HCT116 (cell line): ENCODE measurements at regions not wholly inside any gene's neighbourhood (a gene's known extent, or its start where the extent isn't known, plus 50 kb on each side); places are given as distances from the start of the nearest gene placed in this dataset.

Source experiments
- ATAC-seq: fragments of 200-7000 bp; cut with Tn5 transposase; 2 replicates; pipeline ENCODE4 v1.9.1; 2020; ENCODE audit warnings: mild to moderate bottlenecking, moderate library complexity
- BruUV-seq: library from RNA; stranded (reverse); fragments of 400-500 nt; replicated peaks from 2 replicates; lab custom pipeline; 2021; lab: Mats Ljungman, UMichigan
- CTCF ChIA-PET: fragments of 300-600 bp; sonication (Branson Sonifier 250); formaldehyde crosslinking; loops from one replicate; lab custom pipeline; 2021; ENCODE audit warnings: antibody characterized with exemption; lab: Charles Lee
- POLR2A ChIA-PET: fragments of 300-600, 350-600 bp; sonication (Branson Sonifier 250); formaldehyde crosslinking; loops from one replicate; lab custom pipeline; 2021; ENCODE audit warnings: antibody characterized with exemption; lab: Charles Lee
- RAD21 ChIA-PET, 2 experiments: fragments of 300-600 bp; sonication (Branson Sonifier 250); formaldehyde crosslinking; loops; one replicate each; lab custom pipeline; 2023; ENCODE audit warnings: low total read pairs in 2 of 2; ENCODE audit not compliant: uncharacterized antibody in 2 of 2, unreplicated experiment in 2 of 2, low non-redundant PET in 1 of 2; lab: Charles Lee
- DNase-seq: peaks from one replicate; pipeline ENCODE4 v3.0.0-alpha.2; 2010; ENCODE audit warnings: low read depth, low spot score
- H2AFZ ChIP-seq: fragments of 200-600 bp; shearing (Covaris generic), sonication (generic); 2 replicates; pipeline ENCODE4 v1.6.1; 2017; ENCODE audit warnings: low read depth, mixed run types, mixed read lengths, antibody characterized with exemption, low read length; ENCODE audit not compliant: poor library complexity, severe bottlenecking
- H3K27ac ChIP-seq: 2 replicates; pipeline ENCODE4 v1.5.1; 2012; ENCODE audit warnings: low read depth, low read length
- H3K27me3 ChIP-seq: fragments of 200-600 bp; sonication (generic); 2 replicates; pipeline ENCODE4 v1.6.1; 2016; ENCODE audit warnings: mixed run types, low read length, mixed read lengths; ENCODE audit not compliant: insufficient read depth
- H3K36me3 ChIP-seq, 2 experiments: fragments of 200-500 bp in 1 of 2; fragments of 200-600 bp in 1 of 2; sonication (Bioruptor generic) in 1 of 2; sonication (generic) in 1 of 2; 2 replicates each; pipeline versions ENCODE4 v1.5.1 to v1.6.1; 2014 to 2016; ENCODE audit warnings: low read length in 2 of 2, inconsistent platforms in 1 of 2, mixed read lengths in 1 of 2, mixed run types in 1 of 2; ENCODE audit not compliant: insufficient read depth in 2 of 2, control insufficient read depth in 1 of 2
- H3K4me1 ChIP-seq, 2 experiments: fragments of 200-600 bp in 1 of 2; sonication (generic) in 1 of 2; 2 replicates each; pipeline versions ENCODE4 v1.5.1 to v1.6.1; 2012 to 2017; ENCODE audit warnings: low read length in 2 of 2, inconsistent platforms in 1 of 2, mild to moderate bottlenecking in 1 of 2, mixed read lengths in 1 of 2, mixed run types in 1 of 2, moderate library complexity in 1 of 2; ENCODE audit not compliant: insufficient read depth in 2 of 2, control insufficient read depth in 1 of 2
- H3K4me2 ChIP-seq: fragments of 200-600 bp; sonication (generic); 2 replicates; pipeline ENCODE4 v1.6.1; 2017; ENCODE audit warnings: mixed run types, low read length, mixed read lengths
- H3K4me3 ChIP-seq, 2 experiments: fragments of 200-600 bp in 1 of 2; sonication (generic) in 1 of 2; replicated peaks in 1 of 2; 2 replicates each; pipeline ENCODE4 v1.5.1; 2011 to 2016; ENCODE audit warnings: low read length in 2 of 2, control low read depth in 1 of 2, low read depth in 1 of 2, mild to moderate bottlenecking in 1 of 2, mixed read lengths in 1 of 2, mixed run types in 1 of 2
- H3K79me2 ChIP-seq: fragments of 200-600 bp; sonication (generic); 2 replicates; pipeline ENCODE4 v1.6.1; 2017; ENCODE audit warnings: mild to moderate bottlenecking, mixed run types, low read length, moderate library complexity, mixed read lengths; ENCODE audit not compliant: insufficient read depth
- H3K9ac ChIP-seq: fragments of 200-600 bp; sonication (generic); 2 replicates; pipeline ENCODE4 v1.6.1; 2016; ENCODE audit warnings: low read length, mixed read lengths
- H3K9me2 ChIP-seq: fragments of 200-600 bp; sonication (generic), shearing (Covaris generic); 2 replicates; pipeline ENCODE4 v1.6.1; 2017; ENCODE audit warnings: mixed run types, mild to moderate bottlenecking, moderate library complexity; ENCODE audit not compliant: insufficient read depth
- H3K9me3 ChIP-seq, 2 experiments: fragments of 200-500 bp in 1 of 2; fragments of 200-600 bp in 1 of 2; sonication (Bioruptor generic) in 1 of 2; sonication (generic) in 1 of 2; 2 replicates each; pipeline ENCODE4 v1.6.1; 2014 to 2017; ENCODE audit warnings: low read length in 2 of 2, mixed read lengths in 2 of 2, inconsistent platforms in 1 of 2, low read depth in 1 of 2, mild to moderate bottlenecking in 1 of 2, mixed run types in 1 of 2, moderate library complexity in 1 of 2; ENCODE audit not compliant: control insufficient read depth in 1 of 2, insufficient read depth in 1 of 2
- H4K20me1 ChIP-seq: fragments of 200-600 bp; sonication (generic), shearing (Covaris generic); 2 replicates; pipeline ENCODE4 v1.6.1; 2017; ENCODE audit warnings: mixed run types, mild to moderate bottlenecking, moderate library complexity; ENCODE audit not compliant: insufficient read depth
- CEBPB ChIP-seq: IDR thresholded peaks from 2 replicates; pipeline ENCODE4 v1.6.1; 2012; ENCODE audit warnings: low read depth
- CTCF ChIP-seq, 3 experiments: fragments of 200-600 bp in 1 of 3; sonication (generic) in 1 of 3; IDR thresholded peaks in 2 of 3; conservative IDR thresholded peaks in 1 of 3; 2 replicates each; pipeline ENCODE4 v1.5.1; 2012 to 2017; ENCODE audit warnings: low read depth in 2 of 3, low read length in 2 of 3, antibody characterized with exemption in 1 of 3, borderline replicate concordance in 1 of 3, control low read depth in 1 of 3, mild to moderate bottlenecking in 1 of 3, mixed read lengths in 1 of 3, mixed run types in 1 of 3, moderate library complexity in 1 of 3; ENCODE audit not compliant: insufficient read depth in 1 of 3
- EGR1 ChIP-seq: IDR thresholded peaks from 2 replicates; pipeline ENCODE4 v1.6.1; 2012; ENCODE audit warnings: low read depth
- EZH2 ChIP-seq: fragments of 200-600 bp; sonication (generic); IDR thresholded peaks from 2 replicates; pipeline ENCODE4 v1.6.1; 2017; ENCODE audit warnings: antibody characterized with exemption, mixed run types
- JUND ChIP-seq: IDR thresholded peaks from 2 replicates; pipeline ENCODE4 v1.6.1; 2012
- MAX ChIP-seq: IDR thresholded peaks from 2 replicates; pipeline ENCODE4 v1.6.1; 2012
- POLR2AphosphoS5 ChIP-seq: IDR thresholded peaks from 2 replicates; pipeline ENCODE4 v1.6.1; 2011; ENCODE audit warnings: mild to moderate bottlenecking, low read depth, low read length, moderate library complexity
- RAD21 ChIP-seq: IDR thresholded peaks from 2 replicates; pipeline ENCODE4 v1.6.1; 2012; ENCODE audit warnings: low read depth, mild to moderate bottlenecking
- SRF ChIP-seq: IDR thresholded peaks from 2 replicates; pipeline ENCODE4 v1.6.1; 2012; ENCODE audit warnings: low read depth
- TCF7L2 ChIP-seq: IDR thresholded peaks from 2 replicates; pipeline ENCODE4 v1.7.0; 2011; ENCODE audit warnings: borderline replicate concordance, inconsistent platforms; ENCODE audit not compliant: insufficient read depth, insufficient read length; ENCODE audit errors: extremely low read depth
- ZBTB33 ChIP-seq: IDR thresholded peaks from 2 replicates; pipeline ENCODE4 v1.6.1; 2011; ENCODE audit warnings: mild to moderate bottlenecking, low read length, moderate library complexity; ENCODE audit not compliant: insufficient replicate concordance; ENCODE audit errors: extremely low read depth
- ZNF274 ChIP-seq: fragments of 200-500 bp; sonication (Bioruptor generic); IDR thresholded peaks from 2 replicates; pipeline ENCODE4 v1.6.1; 2014; ENCODE audit warnings: mild to moderate bottlenecking, low read depth, low read length, inconsistent platforms
- intact Hi-C: fragments of 100-400 bp; cut with micrococcal nuclease; formaldehyde crosslinking; loops from 2 replicates; pipeline ENCODE4 v1.10.0; 2022

GRCh38 chr12:127886827-127887226 lies 380.1 kb upstream of the TMEM132C start:
- ATAC-seq = no peak
- no peak for DNase-seq
- TF ChIP-seq EZH2 (no peak), POLR2AphosphoS5 (no peak), CEBPB (no peak)
- H3K27ac ChIP-seq = no peak overlapping the region
- H3K27me3 ChIP-seq = no peaks in the 10 kb centered on the region
- intact Hi-C loops = no loop called here
- H3K79me2 ChIP-seq = no peaks in the 10 kb centered on the region
- no peak overlapping the region for H3K4me3 ChIP-seq
- no peaks in the 10 kb centered on the region for H3K9me2 ChIP-seq
- no peak overlapping the region for H3K9ac ChIP-seq
- H4K20me1 ChIP-seq = no peaks in the 10 kb centered on the region
- BruUV-seq = no TSS peak
- ChIA-PET RAD21 (no interaction called here), POLR2A (no interaction called here), CTCF (no interaction called here)
- peaks cover 6 to 18% of the 10 kb centered on the region in 2 experiments; a peak in 2 of 4 replicates for H3K9me3 ChIP-seq
- H3K4me1 ChIP-seq = no peaks in the 10 kb centered on the region
- no peak overlapping the region for H2AFZ ChIP-seq
- H3K4me2 ChIP-seq = no peak overlapping the region
- H3K36me3 ChIP-seq = no peaks in the 10 kb centered on the region

GRCh38 chr12:127888943-127889719 lies 377.8 kb upstream of the TMEM132C start:
- RAD21 ChIA-PET = no interaction called here
- DNase-seq = no peak
- H3K27ac ChIP-seq = no peak overlapping the region
- peaks cover 7 to 26% of the 10 kb centered on the region in 2 experiments; a peak in 2 of 4 replicates for H3K9me3 ChIP-seq
- intact Hi-C loops = no loop called here
- no peaks in the 10 kb centered on the region for H3K79me2 ChIP-seq
- no peaks in the 10 kb centered on the region for H3K36me3 ChIP-seq
- no peaks in the 10 kb centered on the region for H3K9me2 ChIP-seq
- no peak overlapping the region for H3K4me3 ChIP-seq
- TF ChIP-seq ZBTB33 (no peak), JUND (no peak), POLR2AphosphoS5 (no peak), CEBPB (no peak), EZH2 (no peak), TCF7L2 (no peak), SRF (no peak), CTCF (IDR thresholded peaks at IDR 0.05 in 2 of 3, conservative IDR thresholded peaks at IDR 0.05 in 1 of 3; ENCODE audit: borderline replicate concordance in 1 of 3, insufficient read depth in 1 of 3, low read depth in 2 of 3, low read length in 2 of 3) (no peak), MAX (no peak), EGR1 (no peak), RAD21 (no peak), ZNF274 (no peak)
- TF ChIP-seq, all 23 proteins: peak for 0
- POLR2A ChIA-PET = no interaction called here
- H2AFZ ChIP-seq = no peak overlapping the region
- CTCF ChIA-PET = no interaction called here
- H3K4me2 ChIP-seq = no peak overlapping the region
- no peaks in the 10 kb centered on the region for H4K20me1 ChIP-seq
- H3K4me1 ChIP-seq = no peaks in the 10 kb centered on the region
- no TSS peak for BruUV-seq
- H3K9ac ChIP-seq = no peak overlapping the region
- H3K27me3 ChIP-seq = no peaks in the 10 kb centered on the region
- no peak for ATAC-seq
